KMS-11 (cell line): ENCODE measurements at regions not wholly inside any gene's neighbourhood (a gene's known extent, or its start where the extent isn't known, plus 50 kb on each side); places are given as distances from the start of the nearest gene placed in this dataset.
"Not testable (repeated sequence)": the region's sequence is repeated elsewhere in the genome, so short reads cannot be mapped to it uniquely, and the experiment has no call there.

Source experiments
- H2AFZ ChIP-seq: fragments of 200-600 bp; sonication (generic); 2 replicates; pipeline ENCODE4 v1.6.1; 2016; ENCODE audit warnings: antibody characterized with exemption, mixed run types, low read depth
- H3K27ac ChIP-seq: fragments of 200-600 bp; sonication (generic); 2 replicates; pipeline ENCODE4 v1.6.1; 2016; ENCODE audit warnings: mild to moderate bottlenecking, mixed run types
- H3K27me3 ChIP-seq: fragments of 200-600 bp; sonication (generic); 2 replicates; pipeline ENCODE4 v1.6.1; 2017; ENCODE audit warnings: mild to moderate bottlenecking, low read depth, mixed run types, moderate library complexity; ENCODE audit not compliant: insufficient read depth
- H3K36me3 ChIP-seq: fragments of 200-600 bp; sonication (generic); 2 replicates; pipeline ENCODE4 v1.6.1; 2017; ENCODE audit warnings: mild to moderate bottlenecking, mixed run types; ENCODE audit not compliant: insufficient read depth
- H3K4me1 ChIP-seq: fragments of 200-600 bp; sonication (generic); 2 replicates; pipeline ENCODE4 v1.6.1; 2016; ENCODE audit warnings: mild to moderate bottlenecking, low read depth, mixed run types; ENCODE audit not compliant: poor library complexity, severe bottlenecking
- H3K4me2 ChIP-seq: fragments of 200-600 bp; sonication (generic); 2 replicates; pipeline ENCODE4 v1.7.0; 2016; ENCODE audit warnings: mild to moderate bottlenecking, mixed run types
- H3K4me3 ChIP-seq: fragments of 200-600 bp; sonication (generic); IDR thresholded peaks from 2 replicates; pipeline ENCODE4 v1.6.1; 2017; ENCODE audit warnings: low read depth, low read length, mixed read lengths; ENCODE audit not compliant: insufficient read depth
- H3K79me2 ChIP-seq: fragments of 200-600 bp; sonication (generic); 2 replicates; pipeline ENCODE4 v1.6.1; 2016; ENCODE audit warnings: low read depth, mixed run types; ENCODE audit not compliant: insufficient read depth
- H3K9ac ChIP-seq: fragments of 200-600 bp; sonication (generic); 2 replicates; pipeline ENCODE4 v1.6.1; 2016; ENCODE audit warnings: mild to moderate bottlenecking, mixed run types
- H4K20me1 ChIP-seq: fragments of 200-600 bp; sonication (generic); 2 replicates; pipeline ENCODE4 v1.6.1; 2016; ENCODE audit warnings: mild to moderate bottlenecking, mixed run types; ENCODE audit not compliant: insufficient read depth
- TF ChIP-seq, protein P1 (sequence below): fragments of 200-600 bp; sonication (generic); conservative IDR thresholded peaks from 2 replicates; pipeline ENCODE4 v1.6.1; 2017; ENCODE audit warnings: low read depth, mild to moderate bottlenecking, antibody characterized with exemption, low read length, moderate library complexity, mixed read lengths

DNA sequence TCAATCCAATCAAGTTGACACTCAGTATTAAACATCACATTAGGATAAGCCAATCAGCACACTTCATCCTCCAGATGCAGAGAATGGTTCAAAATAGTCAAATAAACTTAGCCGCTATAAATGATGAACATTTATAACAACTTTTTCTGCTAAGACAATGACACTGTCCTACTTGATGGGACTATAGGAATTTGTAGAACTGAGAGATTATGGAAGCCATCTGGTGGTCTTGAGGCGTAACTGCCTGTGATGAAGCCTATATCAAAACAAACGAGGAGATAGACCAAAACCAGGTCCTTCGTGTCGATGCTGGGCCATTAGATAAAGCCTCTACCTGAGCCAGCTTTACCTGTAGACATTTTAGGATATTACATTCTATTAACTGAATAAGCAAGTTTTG lies 631.1 kb downstream of the COL12A1 start:
- Histone ChIP-seq H3K4me2 (no peak overlapping the region), H3K9ac (no peak overlapping the region), H3K36me3 (no peaks in the 10 kb centered on the region), H3K27ac (no peak overlapping the region), H3K79me2 (no peaks in the 10 kb centered on the region), H4K20me1 (no peaks in the 10 kb centered on the region), H3K4me3 (no peak overlapping the region), H2AFZ (no peak overlapping the region), H3K4me1 (no peaks in the 10 kb centered on the region), H3K27me3 (no peaks in the 10 kb centered on the region)
- TF ChIP-seq, protein P1, sequence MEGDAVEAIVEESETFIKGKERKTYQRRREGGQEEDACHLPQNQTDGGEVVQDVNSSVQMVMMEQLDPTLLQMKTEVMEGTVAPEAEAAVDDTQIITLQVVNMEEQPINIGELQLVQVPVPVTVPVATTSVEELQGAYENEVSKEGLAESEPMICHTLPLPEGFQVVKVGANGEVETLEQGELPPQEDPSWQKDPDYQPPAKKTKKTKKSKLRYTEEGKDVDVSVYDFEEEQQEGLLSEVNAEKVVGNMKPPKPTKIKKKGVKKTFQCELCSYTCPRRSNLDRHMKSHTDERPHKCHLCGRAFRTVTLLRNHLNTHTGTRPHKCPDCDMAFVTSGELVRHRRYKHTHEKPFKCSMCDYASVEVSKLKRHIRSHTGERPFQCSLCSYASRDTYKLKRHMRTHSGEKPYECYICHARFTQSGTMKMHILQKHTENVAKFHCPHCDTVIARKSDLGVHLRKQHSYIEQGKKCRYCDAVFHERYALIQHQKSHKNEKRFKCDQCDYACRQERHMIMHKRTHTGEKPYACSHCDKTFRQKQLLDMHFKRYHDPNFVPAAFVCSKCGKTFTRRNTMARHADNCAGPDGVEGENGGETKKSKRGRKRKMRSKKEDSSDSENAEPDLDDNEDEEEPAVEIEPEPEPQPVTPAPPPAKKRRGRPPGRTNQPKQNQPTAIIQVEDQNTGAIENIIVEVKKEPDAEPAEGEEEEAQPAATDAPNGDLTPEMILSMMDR = peak; percentile 29; the same call in 1 of the 2 replicates

DNA sequence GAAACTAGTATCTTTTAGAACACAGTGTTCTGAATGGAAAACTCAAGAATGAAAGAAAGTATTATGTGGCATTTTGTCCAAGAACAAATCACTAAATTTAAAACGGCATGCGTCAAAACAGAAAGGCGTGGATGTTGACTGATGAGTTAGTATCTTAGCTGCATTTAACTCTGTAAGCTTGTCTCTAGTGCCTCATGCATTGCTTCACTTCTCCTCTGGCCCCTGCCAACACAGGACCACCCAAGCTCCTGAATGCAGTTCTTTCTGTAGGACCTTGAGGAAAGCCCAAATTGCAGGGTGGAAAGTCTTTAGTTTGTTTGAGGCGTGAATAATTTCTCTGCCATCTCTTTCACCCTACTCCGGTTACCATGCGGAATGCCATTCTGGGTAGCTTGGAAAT lies 632.2 kb downstream of the COL12A1 start:
- Histone ChIP-seq H3K9ac (no peak overlapping the region), H3K4me3 (no peak overlapping the region), H3K79me2 (no peaks in the 10 kb centered on the region), H3K27ac (no peak overlapping the region), H3K4me1 (no peaks in the 10 kb centered on the region), H2AFZ (no peak overlapping the region), H3K27me3 (no peaks in the 10 kb centered on the region), H3K36me3 (no peaks in the 10 kb centered on the region), H4K20me1 (no peaks in the 10 kb centered on the region), H3K4me2 (no peak overlapping the region)
- TF ChIP-seq, protein P1 = no peak

- Histone ChIP-seq H3K36me3 (no peaks in the 10 kb centered on the region), H3K4me3 (no peak overlapping the region), H3K79me2 (no peaks in the 10 kb centered on the region), H3K4me2 (no peak overlapping the region), H3K27me3 (no peaks in the 10 kb centered on the region), H2AFZ (no peak overlapping the region), H3K4me1 (no peaks in the 10 kb centered on the region), H3K27ac (no peak overlapping the region), H4K20me1 (no peaks in the 10 kb centered on the region), H3K9ac (no peak overlapping the region)
- TF ChIP-seq, protein P1 = no peak
These were observed 635.8 kb downstream of the COL12A1 start for GRCh38 chr6:74570044-74570443.

DNA sequence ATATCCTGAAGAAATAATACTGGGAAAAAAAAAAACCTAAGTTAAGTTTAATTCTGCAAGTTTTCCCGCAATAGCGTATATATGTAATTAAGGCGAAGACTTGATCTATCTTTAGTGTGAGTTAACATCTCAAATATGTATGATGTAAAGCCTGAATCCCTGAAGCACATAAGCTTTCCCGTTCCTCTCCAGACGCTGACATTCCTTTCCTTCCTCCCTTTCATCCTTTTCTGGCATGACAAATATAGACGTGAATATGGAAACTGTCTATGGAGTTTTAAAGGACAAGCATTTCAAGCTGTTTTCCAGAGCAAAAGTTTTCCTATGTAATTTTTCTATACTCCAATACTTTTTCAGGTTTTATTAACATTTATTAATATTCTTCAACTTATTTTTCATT lies 637.0 kb downstream of the COL12A1 start:
- Histone ChIP-seq H3K4me3 (no peak overlapping the region), H3K27ac (no peak overlapping the region), H3K79me2 (no peaks in the 10 kb centered on the region), H3K9ac (no peak overlapping the region), H3K4me2 (no peak overlapping the region), H3K36me3 (no peaks in the 10 kb centered on the region), H4K20me1 (no peaks in the 10 kb centered on the region), H3K4me1 (no peaks in the 10 kb centered on the region), H3K27me3 (no peaks in the 10 kb centered on the region), H2AFZ (no peak overlapping the region)
- TF ChIP-seq, protein P1 = no peak

DNA sequence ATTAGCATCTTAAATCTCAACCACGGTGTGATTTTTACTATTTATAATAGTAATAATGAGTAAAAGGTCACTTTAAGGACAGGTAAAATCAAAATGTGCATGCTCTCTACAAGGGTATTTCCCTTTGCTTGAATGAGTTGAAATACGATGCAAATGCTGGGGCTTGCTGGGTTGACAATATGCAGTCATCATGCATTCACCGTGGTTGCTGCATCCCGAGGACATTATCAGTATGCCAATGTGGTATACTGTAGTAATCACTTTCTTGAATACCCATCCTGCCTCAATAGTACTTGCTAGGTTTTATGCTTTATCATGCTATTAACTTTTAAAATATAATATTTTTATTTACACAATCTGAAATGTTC lies 637.9 kb downstream of the COL12A1 start:
- H3K27me3 ChIP-seq, H3K9ac ChIP-seq, H2AFZ ChIP-seq, H3K27ac ChIP-seq, H3K36me3 ChIP-seq, H3K4me1 ChIP-seq, H3K4me3 ChIP-seq, H3K79me2 ChIP-seq, H3K4me2 ChIP-seq, H4K20me1 ChIP-seq: not testable (repeated sequence)
